ENCODE measurements at regions not wholly inside any gene's neighbourhood (a gene's known extent, or its start where the extent isn't known, plus 50 kb on each side); places are given as distances from the start of the nearest gene placed in this dataset.

DNA sequence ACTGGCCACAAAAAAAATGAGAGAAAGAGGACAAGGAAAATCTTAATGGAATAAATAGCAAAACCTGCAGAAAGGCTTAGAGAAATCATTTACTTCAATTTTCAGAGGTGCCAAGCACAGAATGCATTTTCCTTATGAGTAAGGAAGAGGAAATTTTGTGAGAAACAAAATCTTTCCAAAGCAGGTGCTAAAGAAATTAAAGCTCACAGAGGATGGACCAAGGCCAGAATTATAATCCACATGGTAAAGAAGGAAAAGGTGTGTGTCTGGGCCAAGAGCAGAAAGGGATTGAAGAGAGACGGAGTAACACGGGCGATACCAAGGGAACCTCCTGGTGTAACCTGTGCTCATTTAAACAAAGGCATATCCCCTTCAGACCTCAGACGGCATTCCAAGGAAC is 340.0 kb upstream of the NFIA start:
- TF ChIP-seq, protein P1, sequence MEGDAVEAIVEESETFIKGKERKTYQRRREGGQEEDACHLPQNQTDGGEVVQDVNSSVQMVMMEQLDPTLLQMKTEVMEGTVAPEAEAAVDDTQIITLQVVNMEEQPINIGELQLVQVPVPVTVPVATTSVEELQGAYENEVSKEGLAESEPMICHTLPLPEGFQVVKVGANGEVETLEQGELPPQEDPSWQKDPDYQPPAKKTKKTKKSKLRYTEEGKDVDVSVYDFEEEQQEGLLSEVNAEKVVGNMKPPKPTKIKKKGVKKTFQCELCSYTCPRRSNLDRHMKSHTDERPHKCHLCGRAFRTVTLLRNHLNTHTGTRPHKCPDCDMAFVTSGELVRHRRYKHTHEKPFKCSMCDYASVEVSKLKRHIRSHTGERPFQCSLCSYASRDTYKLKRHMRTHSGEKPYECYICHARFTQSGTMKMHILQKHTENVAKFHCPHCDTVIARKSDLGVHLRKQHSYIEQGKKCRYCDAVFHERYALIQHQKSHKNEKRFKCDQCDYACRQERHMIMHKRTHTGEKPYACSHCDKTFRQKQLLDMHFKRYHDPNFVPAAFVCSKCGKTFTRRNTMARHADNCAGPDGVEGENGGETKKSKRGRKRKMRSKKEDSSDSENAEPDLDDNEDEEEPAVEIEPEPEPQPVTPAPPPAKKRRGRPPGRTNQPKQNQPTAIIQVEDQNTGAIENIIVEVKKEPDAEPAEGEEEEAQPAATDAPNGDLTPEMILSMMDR (IDR thresholded peaks at IDR 0.05), result no peak
- Histone ChIP-seq H3K4me1 (ENCODE audit: control insufficient read depth in 1 of 2, insufficient read depth in 1 of 2, low read depth in 1 of 2, low read length in 1 of 2) (no peaks in the 10 kb centered on the region), H3K27ac (no peak overlapping the region), H3K36me3 (no peaks in the 10 kb centered on the region), H3K9me3 (no peaks in the 10 kb centered on the region), H3K4me3 (ENCODE audit: low read depth in 1 of 2, low read length in 1 of 2) (no peak overlapping the region), H3K27me3 (no peaks in the 10 kb centered on the region)

DNA sequence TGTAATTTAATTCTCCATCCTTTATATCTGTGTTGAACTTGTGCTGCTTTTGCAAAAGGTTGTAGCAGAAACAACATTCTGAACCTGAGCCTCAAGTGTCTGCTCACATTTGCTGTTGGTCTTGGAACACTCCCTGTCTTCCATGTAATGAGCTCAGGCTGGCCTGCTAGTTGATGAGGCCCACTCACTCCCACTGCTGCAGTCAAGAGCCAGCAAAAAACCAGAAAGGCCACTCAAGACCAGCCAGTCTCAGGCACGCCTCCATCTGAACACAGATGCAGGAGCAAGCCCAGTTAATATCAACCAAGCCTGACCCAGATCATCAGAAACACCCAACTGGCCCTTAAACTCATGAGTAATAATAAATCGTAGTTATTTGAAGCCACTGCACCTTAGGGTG is 342.2 kb upstream of the NFIA start:
- no peaks in the 10 kb centered on the region for H3K36me3 ChIP-seq
- no peaks in the 10 kb centered on the region for H3K9me3 ChIP-seq
- no peaks in the 10 kb centered on the region for H3K27me3 ChIP-seq
- no peaks in the 10 kb centered on the region for H3K4me1 ChIP-seq (ENCODE audit: control insufficient read depth in 1 of 2, insufficient read depth in 1 of 2, low read depth in 1 of 2, low read length in 1 of 2)
- no peak overlapping the region for H3K4me3 ChIP-seq (ENCODE audit: low read depth in 1 of 2, low read length in 1 of 2)
- TF ChIP-seq, protein P1 (IDR thresholded peaks at IDR 0.05), result no peak
- no peak overlapping the region for H3K27ac ChIP-seq

DNA sequence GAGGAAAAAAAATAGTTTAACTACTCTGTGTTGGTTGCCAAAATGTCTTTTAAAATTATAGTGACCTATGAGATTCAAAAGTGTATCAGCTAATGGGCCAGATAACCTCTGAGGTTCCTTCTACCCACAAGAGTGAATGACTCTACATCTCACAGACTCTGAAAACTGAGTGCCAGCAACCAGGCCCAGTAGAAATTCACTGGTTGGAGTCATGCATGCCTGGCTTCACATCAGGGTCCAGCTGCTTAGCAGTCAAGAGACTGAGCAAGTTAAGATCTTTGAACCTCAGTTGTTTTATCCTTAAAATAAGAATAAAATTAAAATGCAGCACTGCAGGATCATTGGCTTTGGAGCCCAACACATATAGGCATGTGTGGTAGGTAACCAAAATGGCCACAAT is 342.6 kb upstream of the NFIA start:
- TF ChIP-seq, protein P1 (IDR thresholded peaks at IDR 0.05), result no peak
- Histone ChIP-seq H3K27ac (no peak overlapping the region), H3K4me3 (ENCODE audit: low read depth in 1 of 2, low read length in 1 of 2) (no peak overlapping the region), H3K36me3 (no peaks in the 10 kb centered on the region), H3K27me3 (no peaks in the 10 kb centered on the region), H3K9me3 (no peaks in the 10 kb centered on the region), H3K4me1 (ENCODE audit: control insufficient read depth in 1 of 2, insufficient read depth in 1 of 2, low read depth in 1 of 2, low read length in 1 of 2) (no peaks in the 10 kb centered on the region)

DNA sequence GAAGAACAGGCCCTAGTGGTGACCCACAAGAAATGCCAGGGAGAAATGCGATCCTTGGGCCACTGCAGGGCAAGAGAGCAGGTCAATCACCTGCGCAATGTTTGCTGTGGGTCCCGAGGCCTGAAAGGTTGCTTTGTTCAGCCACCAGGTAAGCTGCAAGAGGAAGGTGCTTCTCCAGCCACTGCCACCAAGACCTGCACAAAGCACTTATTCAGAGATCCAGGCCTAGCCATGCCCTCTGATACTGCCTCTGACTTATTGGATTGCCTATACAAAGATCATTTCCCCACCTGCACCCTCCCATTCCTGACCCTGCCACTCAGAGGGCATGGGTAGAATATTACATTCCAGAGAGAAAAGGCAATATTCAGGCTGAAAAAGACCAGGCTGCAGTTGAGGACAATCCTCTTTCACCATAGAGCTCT is 349.4 kb upstream of the NFIA start:
- Histone ChIP-seq H3K4me1 (ENCODE audit: control insufficient read depth in 1 of 2, insufficient read depth in 1 of 2, low read depth in 1 of 2, low read length in 1 of 2) (peaks cover 4 to 10% of the 10 kb centered on the region in 2 experiments), H3K27ac (no peak overlapping the region), H3K27me3 (no peaks in the 10 kb centered on the region), H3K9me3 (no peaks in the 10 kb centered on the region), H3K36me3 (no peaks in the 10 kb centered on the region), H3K4me3 (ENCODE audit: low read depth in 1 of 2, low read length in 1 of 2) (no peak overlapping the region)
- TF ChIP-seq, protein P1 (IDR thresholded peaks at IDR 0.05), result no peak

DNA sequence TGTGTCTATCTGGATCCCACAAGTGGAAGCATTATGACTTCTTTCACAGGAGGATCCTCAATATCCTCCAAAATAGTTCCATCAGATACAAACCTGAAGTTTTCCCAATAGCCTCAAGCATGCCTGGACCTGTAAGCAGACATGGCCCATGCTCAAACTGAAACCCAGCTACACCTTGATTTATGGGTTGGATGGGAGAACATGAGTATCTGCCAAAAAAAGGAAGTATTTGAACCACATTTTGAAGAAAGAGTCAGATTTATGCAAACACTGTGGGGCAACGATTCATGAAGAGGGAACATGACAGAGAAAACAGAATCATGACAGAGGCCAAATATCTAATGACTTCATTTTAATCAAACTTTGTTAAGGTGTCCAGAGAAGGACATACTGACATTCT is 351.0 kb upstream of the NFIA start:
- no peak overlapping the region for H3K4me3 ChIP-seq (ENCODE audit: low read depth in 1 of 2, low read length in 1 of 2)
- H3K9me3 ChIP-seq, result no peaks in the 10 kb centered on the region
- H3K36me3 ChIP-seq, result no peaks in the 10 kb centered on the region
- no peaks in the 10 kb centered on the region for H3K27me3 ChIP-seq
- TF ChIP-seq, protein P1 (IDR thresholded peaks at IDR 0.05), result no peak
- peak overlapping the region; percentile 2 for H3K27ac ChIP-seq
- peaks cover 4 to 10% of the 10 kb centered on the region in 2 experiments for H3K4me1 ChIP-seq (ENCODE audit: control insufficient read depth in 1 of 2, insufficient read depth in 1 of 2, low read depth in 1 of 2, low read length in 1 of 2)

DNA sequence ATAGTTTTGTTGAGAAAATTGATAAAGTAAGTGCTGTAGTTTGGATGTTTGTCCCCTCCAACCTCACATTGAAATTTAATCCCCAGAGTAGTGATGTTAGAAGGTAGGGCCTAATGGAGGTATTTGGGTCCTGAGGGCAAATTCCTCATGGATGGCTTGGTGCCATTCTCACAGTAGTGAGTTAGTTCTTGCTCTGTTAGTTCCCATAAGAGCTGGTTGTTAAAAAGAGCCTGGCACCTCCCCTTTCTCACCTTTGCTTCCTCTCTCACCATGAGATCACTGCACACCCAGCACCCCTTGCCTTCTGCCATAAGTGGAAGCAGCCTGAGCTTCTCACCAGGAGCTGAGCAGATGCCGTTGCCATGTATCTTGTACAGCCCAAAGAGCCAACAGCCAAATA is 354.8 kb upstream of the NFIA start:
- H3K4me3 ChIP-seq (ENCODE audit: low read depth in 1 of 2, low read length in 1 of 2), result no peak overlapping the region
- H3K27me3 ChIP-seq, result no peaks in the 10 kb centered on the region
- no peaks in the 10 kb centered on the region for H3K9me3 ChIP-seq
- H3K36me3 ChIP-seq, result no peaks in the 10 kb centered on the region
- TF ChIP-seq, protein P1 (IDR thresholded peaks at IDR 0.05), result no peak
- H3K4me1 ChIP-seq (ENCODE audit: control insufficient read depth in 1 of 2, insufficient read depth in 1 of 2, low read depth in 1 of 2, low read length in 1 of 2), result peaks cover 4 to 10% of the 10 kb centered on the region in 2 experiments
- H3K27ac ChIP-seq, result no peak overlapping the region
